OCI-LY7 (cell line): ENCODE measurements at regions not wholly inside any gene's neighbourhood (a gene's known extent, or its start where the extent isn't known, plus 50 kb on each side); places are given as distances from the start of the nearest gene placed in this dataset.

ENCODE experiments used
- CTCF ChIP-seq: fragments of 200-600 bp; sonication (generic); conservative IDR thresholded peaks from 2 replicates; pipeline ENCODE4 v1.5.1; 2014; ENCODE audit warnings: mild to moderate bottlenecking, antibody characterized with exemption, low read length, moderate library complexity, mixed read lengths
- EZH2phosphoT487 ChIP-seq: fragments of 200-600 bp; sonication (generic); IDR thresholded peaks from 2 replicates; pipeline ENCODE4 v1.6.1; 2018; ENCODE audit warnings: low read depth, borderline replicate concordance, mild to moderate bottlenecking, mixed run types, antibody characterized with exemption, low read length, moderate library complexity, mixed read lengths

GRCh38 chr5:145497052-145497451 is 338.1 kb downstream of the PRELID2 start:
- TF ChIP-seq CTCF: no peak
- no peak for TF ChIP-seq EZH2phosphoT487
